CD4-positive, alpha-beta T cell treated with Interleukin-21 for 1 hour (primary cell): ENCODE measurements at regions not wholly inside any gene's neighbourhood (a gene's known extent, or its start where the extent isn't known, plus 50 kb on each side); places are given as distances from the start of the nearest gene placed in this dataset.

ENCODE experiments used
- DNase-seq: peaks from one replicate; pipeline ENCODE4 v3.0.0-alpha.2; 2020

- DNase-seq: no peak
Measured at GRCh38 chr2:217329023-217329431, 469.2 kb upstream of the TNP1 start.

DNA sequence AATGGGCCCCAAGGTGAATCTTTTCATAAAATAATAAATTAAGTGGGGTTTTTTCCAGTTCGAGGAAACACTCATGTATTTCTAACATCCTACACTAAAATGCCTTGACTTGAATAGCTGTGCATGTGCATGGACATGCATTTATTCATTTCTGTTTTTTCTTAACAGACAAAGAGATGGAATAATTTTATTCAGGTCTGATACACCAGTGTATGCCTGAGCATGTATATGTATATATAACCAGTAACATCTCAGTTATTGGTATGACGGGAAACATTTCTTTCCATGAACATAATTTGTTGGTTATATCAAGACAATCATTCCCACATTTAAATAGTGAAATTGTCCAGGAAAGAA, 468.7 kb upstream of the TNP1 start:
- no peak for DNase-seq

DNA sequence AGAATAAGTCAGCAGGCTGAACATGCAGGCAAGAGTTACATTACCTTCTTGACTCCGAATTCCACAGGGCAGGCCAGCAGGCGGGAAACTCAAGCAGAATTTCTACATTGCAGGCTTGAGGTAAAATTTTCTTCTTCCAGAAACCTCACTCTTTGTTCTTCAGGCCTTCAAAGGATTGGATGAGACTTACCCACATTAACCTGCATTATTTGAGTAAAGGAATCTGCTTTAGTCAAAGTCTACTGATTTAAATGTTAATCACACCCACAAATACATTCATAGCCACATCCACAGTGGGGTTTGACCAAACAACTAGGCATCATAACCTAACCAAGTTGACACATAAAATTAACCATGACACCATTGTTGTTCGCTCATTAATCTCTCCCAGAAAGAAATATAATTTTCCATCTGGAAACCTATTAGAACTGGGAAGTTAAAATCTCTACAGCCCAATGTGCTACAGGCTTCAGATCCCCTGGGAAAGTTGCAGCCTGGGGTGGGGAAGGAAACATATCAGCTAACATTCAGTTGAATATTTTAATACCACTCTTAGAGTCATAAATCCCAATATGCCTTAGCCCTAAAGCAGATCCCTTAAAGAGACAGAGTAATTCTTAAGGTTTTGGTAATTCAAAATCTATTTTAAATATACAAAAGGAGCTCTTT, 468.2 kb upstream of the TNP1 start:
- DNase-seq: no peak

- DNase-seq: no peak
Measured at GRCh38 chr2:217326238-217327022, 466.6 kb upstream of the TNP1 start.

DNA sequence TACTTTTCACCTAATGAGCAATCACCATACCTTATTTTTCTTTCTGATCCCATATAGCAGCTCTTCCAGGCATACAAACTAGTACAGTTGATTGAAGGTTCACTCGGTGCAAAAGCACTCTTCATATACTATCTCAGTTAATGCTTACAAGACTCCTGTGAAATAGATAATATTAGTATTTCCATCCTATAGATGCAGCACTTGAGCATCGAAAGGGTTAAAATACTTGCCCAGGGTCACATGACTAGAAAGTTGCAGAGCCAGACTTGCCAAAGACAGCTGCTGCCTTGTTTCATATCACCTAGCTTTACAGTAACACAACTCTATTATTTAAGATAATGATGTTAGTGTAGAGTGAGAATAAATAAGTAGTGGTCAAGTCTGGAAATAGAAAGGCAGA, 466.0 kb upstream of the TNP1 start:
- DNase-seq: no peak

GRCh38 chr2:217325251-217325650, 465.4 kb upstream of the TNP1 start:
- no peak for DNase-seq

- no peak for DNase-seq
Measured at GRCh38 chr2:217316743-217317142, 456.9 kb upstream of the TNP1 start.

DNA sequence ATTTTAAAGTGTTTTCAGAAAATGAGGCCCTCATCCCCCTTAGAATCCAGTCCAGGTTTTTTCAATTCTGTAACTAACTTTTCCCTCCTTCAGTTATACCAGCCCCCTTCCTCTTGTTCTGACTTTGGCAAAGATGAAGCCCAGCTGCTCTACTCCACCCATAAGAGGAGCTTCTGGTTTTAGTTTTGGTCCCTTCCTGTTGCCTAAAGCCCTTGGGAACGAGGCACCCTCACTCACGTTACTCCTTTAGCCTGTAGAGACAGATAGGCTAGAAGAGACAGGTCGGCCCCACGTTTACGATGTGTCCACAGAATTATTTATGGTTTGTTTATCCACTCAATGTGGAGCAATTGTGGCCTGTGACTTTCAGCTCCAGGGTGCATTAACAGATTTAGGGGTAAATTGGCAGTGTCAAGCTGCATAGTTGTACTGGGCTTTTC, 454.2 kb upstream of the TNP1 start:
- DNase-seq: no peak

DNA sequence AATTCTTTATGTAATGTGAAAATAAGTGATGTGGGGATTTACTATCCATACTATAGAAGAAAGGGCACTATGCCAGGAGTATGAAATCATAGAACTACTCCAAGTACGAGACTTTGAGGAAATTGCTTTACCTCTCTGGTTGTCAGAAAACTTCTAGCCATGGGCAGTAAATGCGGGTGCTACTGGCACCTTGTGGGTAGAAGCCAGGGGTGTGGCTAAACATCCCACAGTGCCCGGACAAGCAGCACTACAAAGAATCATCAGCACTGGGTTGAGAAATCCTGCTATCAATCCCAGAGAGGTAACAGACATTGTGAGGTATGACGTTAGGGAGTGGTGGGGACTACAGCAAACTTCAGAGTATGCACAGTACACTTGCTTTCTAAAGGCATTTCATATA, 453.5 kb upstream of the TNP1 start:
- no peak for DNase-seq

- no peak for DNase-seq
Measured at GRCh38 chr2:217309056-217309455, 449.2 kb upstream of the TNP1 start.

DNA sequence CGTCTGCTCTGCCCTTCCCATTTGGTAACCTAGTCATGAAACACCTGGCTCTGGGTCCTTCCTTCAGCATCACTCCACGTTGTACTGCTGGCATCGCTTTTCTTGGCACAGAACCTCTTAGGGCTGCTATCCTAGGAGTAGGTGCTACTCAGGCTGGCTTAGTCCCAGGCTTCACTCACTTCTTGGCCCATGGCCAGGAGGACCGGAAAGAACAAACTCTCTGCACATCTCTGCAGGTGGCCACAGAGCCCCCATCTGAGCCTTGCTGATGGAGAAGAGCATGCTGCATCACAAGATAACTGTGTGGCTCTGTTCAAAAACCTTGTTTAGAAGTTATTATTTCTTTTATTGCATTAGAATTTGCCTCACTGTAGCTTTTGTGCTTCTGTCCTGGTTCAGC, 447.2 kb upstream of the TNP1 start:
- DNase-seq: no peak

- no peak for DNase-seq
Measured at GRCh38 chr2:217305882-217306281, 446.0 kb upstream of the TNP1 start.

GRCh38 chr2:217304582-217304981, 444.7 kb upstream of the TNP1 start:
- DNase-seq: no peak

- no peak for DNase-seq
Measured at GRCh38 chr2:217302856-217303255, 443.0 kb upstream of the TNP1 start.

DNA sequence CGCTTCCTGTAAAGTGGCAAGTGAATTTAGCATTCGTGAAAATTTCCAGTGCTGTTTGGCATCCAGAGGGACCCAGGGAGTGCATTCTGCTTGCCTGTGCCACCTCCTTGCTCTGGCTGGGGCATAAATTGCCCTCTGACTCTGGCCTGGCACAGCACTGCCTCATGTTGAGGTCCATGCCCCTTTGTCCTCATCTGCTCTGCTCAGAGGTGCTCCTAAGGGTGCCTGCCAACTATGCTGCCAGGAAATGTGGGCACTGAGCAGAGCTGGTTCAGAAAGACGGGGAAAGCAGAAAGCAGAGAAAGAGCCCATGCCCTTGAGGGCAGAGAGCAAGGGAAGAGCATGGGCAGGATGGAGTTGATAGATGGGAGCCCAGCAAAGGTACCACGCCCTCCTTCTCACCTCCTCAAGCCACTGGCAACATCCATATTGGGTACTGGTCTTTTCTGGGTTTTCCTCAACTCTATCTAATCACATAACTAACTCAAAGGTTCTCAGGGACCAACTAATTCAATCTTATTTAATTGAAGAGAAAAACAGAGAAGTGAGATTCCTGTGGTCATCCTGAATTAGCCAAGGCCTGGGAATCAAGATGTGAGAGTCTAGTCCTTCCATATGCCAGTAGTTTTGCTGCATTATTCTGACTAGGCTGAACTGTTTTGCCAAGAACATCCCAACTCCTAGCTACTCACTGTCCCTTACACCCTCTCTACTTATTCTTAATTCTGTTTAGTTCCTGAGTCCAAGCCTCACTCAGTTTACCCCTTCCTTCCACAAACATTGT, 441.5 kb upstream of the TNP1 start:
- DNase-seq: no peak

DNA sequence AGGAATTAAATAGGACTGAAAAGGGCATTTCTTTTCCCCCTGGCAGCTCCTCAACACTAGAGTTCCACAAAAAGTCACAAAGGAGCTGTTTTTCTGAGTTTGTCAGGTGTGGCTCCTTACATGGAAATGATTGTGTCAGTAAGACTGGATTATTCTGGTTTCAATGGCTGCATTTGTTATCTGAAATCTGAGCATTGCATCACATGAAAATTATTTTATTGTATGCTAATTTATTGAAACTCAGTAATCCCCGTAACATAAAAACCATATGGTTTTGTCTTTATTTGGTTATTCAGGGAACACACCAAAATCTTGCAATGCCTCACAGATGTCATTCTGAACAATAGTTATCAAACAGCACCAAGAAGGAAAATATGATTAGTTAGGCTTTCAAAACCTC, 439.7 kb upstream of the TNP1 start:
- DNase-seq: no peak

GRCh38 chr2:217297096-217297495, 437.2 kb upstream of the TNP1 start:
- no peak for DNase-seq

DNA sequence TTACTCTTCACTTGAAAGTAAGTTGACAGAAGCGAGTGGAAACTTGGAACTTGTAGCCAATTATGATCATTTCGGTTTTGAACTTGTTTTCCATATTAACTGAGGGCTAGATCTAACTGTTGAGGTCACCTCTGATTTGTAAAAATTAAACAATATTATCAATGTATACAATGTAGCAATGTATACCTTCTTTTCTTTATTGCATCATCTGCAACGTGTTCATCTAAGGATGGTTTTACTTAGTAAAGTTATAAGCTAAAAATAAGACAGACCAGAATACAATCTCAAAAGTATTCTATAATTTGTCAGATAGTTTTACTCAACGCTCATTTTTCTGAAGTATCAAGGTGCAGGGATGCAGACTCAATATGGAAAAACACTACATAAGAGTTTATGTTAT, 435.0 kb upstream of the TNP1 start:
- DNase-seq: no peak

GRCh38 chr2:217294211-217294610, 434.3 kb upstream of the TNP1 start:
- no peak for DNase-seq

GRCh38 chr2:217293607-217294006, 433.7 kb upstream of the TNP1 start:
- DNase-seq: no peak

DNA sequence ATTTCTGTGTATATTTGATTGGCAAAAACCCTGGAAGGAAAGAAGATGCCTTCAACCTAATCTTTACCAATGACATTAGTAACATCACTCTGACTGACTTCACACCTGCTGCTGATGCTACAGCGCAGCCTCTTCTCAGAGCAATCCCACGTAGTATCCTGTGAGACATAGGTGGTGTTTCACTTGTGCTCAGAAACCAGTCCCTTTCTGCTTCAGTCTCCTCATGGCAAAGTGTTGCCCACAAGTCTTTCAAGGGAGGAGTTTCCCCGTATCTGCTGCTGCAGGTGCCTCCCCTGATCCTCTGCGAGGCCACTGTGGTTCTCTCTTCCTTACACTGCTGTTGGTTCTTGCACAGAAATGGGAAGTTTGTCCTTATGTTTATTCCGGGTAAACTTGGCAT, 433.2 kb upstream of the TNP1 start:
- no peak for DNase-seq

- DNase-seq: no peak
Measured at GRCh38 chr2:217291259-217291658, 431.4 kb upstream of the TNP1 start.

- DNase-seq: no peak
Measured at GRCh38 chr2:217290467-217290866, 430.6 kb upstream of the TNP1 start.

DNA sequence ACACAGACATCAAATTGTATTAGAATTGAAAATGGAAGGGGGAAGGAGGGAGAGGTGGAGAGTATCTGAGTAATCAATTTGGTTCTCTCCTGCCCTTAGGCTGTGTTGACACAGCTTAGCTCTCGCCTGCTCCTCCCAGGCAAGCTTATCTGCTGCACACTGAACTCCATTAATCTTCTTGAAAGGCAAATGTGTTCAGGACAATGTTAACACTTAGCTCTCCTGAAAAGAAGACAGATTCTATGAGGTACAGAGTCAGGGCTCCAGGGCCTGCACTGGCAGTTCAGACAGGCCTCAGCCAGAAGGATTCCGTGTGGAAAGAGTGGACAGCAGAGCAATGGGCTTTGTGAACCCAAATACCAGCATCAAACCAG, 430.0 kb upstream of the TNP1 start:
- no peak for DNase-seq
